IMR-90 (cell line): ENCODE measurements at regions not wholly inside any gene's neighbourhood (a gene's known extent, or its start where the extent isn't known, plus 50 kb on each side); places are given as distances from the start of the nearest gene placed in this dataset.

Experiments used
- ATAC-seq: fragments of 200-7000 bp; cut with Tn5 transposase; 2 replicates; pipeline ENCODE4 v1.9.1; 2020; ENCODE audit warnings: low read depth, mild to moderate bottlenecking, moderate library complexity
- BruUV-seq: library from RNA; stranded (reverse); fragments of 400-500 nt; replicated peaks from 2 replicates; lab custom pipeline; 2021; lab: Mats Ljungman, UMichigan
- CTCF ChIA-PET: fragments of 300-600 bp; formaldehyde crosslinking; extraction: SDS; loops from one replicate; lab custom pipeline; 2021; ENCODE audit warnings: antibody characterized with exemption; lab: Yijun Ruan, JAX
- POLR2A ChIA-PET: fragments of 300-600 bp; sonication (Branson Sonifier 250); formaldehyde crosslinking; loops from one replicate; lab custom pipeline; 2022; ENCODE audit warnings: antibody characterized with exemption; ENCODE audit not compliant: unreplicated experiment; lab: Charles Lee
- DNase-seq: peaks from one replicate; pipeline ENCODE4 v3.0.0; 2013
- H2AFZ ChIP-seq: replicated peaks from 2 replicates; pipeline ENCODE3; 2013; ENCODE audit warnings: low read length, mild to moderate bottlenecking; ENCODE audit not compliant: poor library complexity
- H2AK5ac ChIP-seq: 2 replicates; pipeline ENCODE4 v1.6.1; 2013; ENCODE audit warnings: low read depth, low read length, inconsistent platforms
- H2AK9ac ChIP-seq: replicated peaks from 2 replicates; pipeline ENCODE3; 2013; ENCODE audit warnings: mild to moderate bottlenecking, low read depth, low read length, moderate library complexity; ENCODE audit not compliant: poor library complexity
- H2BK120ac ChIP-seq: 2 replicates; pipeline ENCODE4 v1.6.1; 2013; ENCODE audit warnings: low read depth, low read length, inconsistent platforms
- H2BK15ac ChIP-seq: 3 replicates; pipeline ENCODE4 v1.6.1; 2013; ENCODE audit warnings: low read depth, low read length, inconsistent platforms
- H2BK20ac ChIP-seq: 2 replicates; pipeline ENCODE4 v1.6.1; 2013; ENCODE audit warnings: low read depth, mild to moderate bottlenecking, inconsistent platforms, low read length, moderate library complexity
- H2BK5ac ChIP-seq: 2 replicates; pipeline ENCODE4 v1.6.1; 2013; ENCODE audit warnings: mild to moderate bottlenecking, low read depth, low read length, inconsistent platforms; ENCODE audit not compliant: poor library complexity, severe bottlenecking
- H3K14ac ChIP-seq: replicated peaks from 2 replicates; pipeline ENCODE4 v1.6.1; 2013; ENCODE audit warnings: low read depth, low read length, inconsistent platforms
- H3K18ac ChIP-seq: 2 replicates; pipeline ENCODE4 v1.6.1; 2013; ENCODE audit warnings: low read depth, low read length, control low read depth
- H3K23ac ChIP-seq: 2 replicates; pipeline ENCODE4 v1.6.1; 2013; ENCODE audit warnings: low read depth, low read length, inconsistent platforms
- H3K27ac ChIP-seq: 2 replicates; pipeline ENCODE4 v1.5.1; 2013; ENCODE audit warnings: mild to moderate bottlenecking, control low read depth, low read length; ENCODE audit not compliant: insufficient read depth
- H3K27me3 ChIP-seq: 2 replicates; pipeline ENCODE4 v1.6.1; 2013; ENCODE audit warnings: low read length; ENCODE audit not compliant: control insufficient read depth, insufficient read depth
- H3K36me3 ChIP-seq: 2 replicates; pipeline ENCODE4 v1.6.1; 2013; ENCODE audit warnings: low read length, mixed read lengths; ENCODE audit not compliant: control insufficient read depth, insufficient read depth
- H3K4ac ChIP-seq: 2 replicates; pipeline ENCODE4 v1.6.1; 2013; ENCODE audit warnings: low read depth, low read length, inconsistent platforms
- H3K4me1 ChIP-seq: 2 replicates; pipeline ENCODE4 v1.6.1; 2013; ENCODE audit warnings: low read length, mixed read lengths; ENCODE audit not compliant: control insufficient read depth, insufficient read depth
- H3K4me2 ChIP-seq: 2 replicates; pipeline ENCODE4 v1.6.1; 2013; ENCODE audit warnings: low read depth, mild to moderate bottlenecking, control low read depth, low read length, moderate library complexity
- H3K4me3 ChIP-seq: 2 replicates; pipeline ENCODE4 v1.5.1; 2013; ENCODE audit warnings: low read depth, mild to moderate bottlenecking, control low read depth, low read length, moderate library complexity; ENCODE audit not compliant: insufficient read depth
- H3K56ac ChIP-seq: 2 replicates; pipeline ENCODE4 v1.6.1; 2013; ENCODE audit warnings: low read length, inconsistent platforms; ENCODE audit not compliant: insufficient read depth; ENCODE audit errors: extremely low read depth
- H3K79me1 ChIP-seq, 2 experiments: 2 replicates each; pipeline ENCODE4 v1.6.1; 2013; ENCODE audit warnings: low read length in 2 of 2, inconsistent platforms in 1 of 2, low read depth in 1 of 2
- H3K9ac ChIP-seq: 2 replicates; pipeline ENCODE4 v1.6.1; 2013; ENCODE audit warnings: low read depth, low read length, control low read depth
- H3K9me1 ChIP-seq: 2 replicates; pipeline ENCODE4 v1.6.1; 2013; ENCODE audit warnings: low read length, inconsistent platforms; ENCODE audit not compliant: insufficient read depth
- H3K9me3 ChIP-seq: 2 replicates; pipeline ENCODE4 v1.6.1; 2013; ENCODE audit warnings: low read length; ENCODE audit not compliant: control insufficient read depth, insufficient read depth
- H4K20me1 ChIP-seq: 2 replicates; pipeline ENCODE4 v1.6.1; 2013; ENCODE audit warnings: low read length, inconsistent platforms; ENCODE audit not compliant: insufficient read depth
- H4K5ac ChIP-seq: 2 replicates; pipeline ENCODE4 v1.6.1; 2013; ENCODE audit warnings: mild to moderate bottlenecking, low read depth, low read length, control low read depth
- H4K8ac ChIP-seq, 2 experiments: 2 replicates each; pipeline ENCODE4 v1.6.1; 2013; ENCODE audit warnings: low read depth in 2 of 2, low read length in 2 of 2, control low read depth in 1 of 2, inconsistent platforms in 1 of 2
- H4K91ac ChIP-seq: 2 replicates; pipeline ENCODE4 v1.6.1; 2013; ENCODE audit warnings: low read depth, low read length, inconsistent platforms; ENCODE audit not compliant: insufficient read depth
- CEBPB ChIP-seq: IDR thresholded peaks from 2 replicates; pipeline ENCODE4 v1.6.1; 2012; ENCODE audit warnings: low read depth, low read length, improper control_type of control experiment
- CHD1 ChIP-seq: IDR thresholded peaks from 2 replicates; pipeline ENCODE4 v1.6.1; 2012; ENCODE audit warnings: low read depth, low read length, improper control_type of control experiment
- FOS ChIP-seq: fragments of 150-350 bp; IDR thresholded peaks from 2 replicates; pipeline ENCODE4 v1.6.1; 2016; ENCODE audit warnings: low read depth, low read length
- MAZ ChIP-seq: IDR thresholded peaks from 2 replicates; pipeline ENCODE4 v1.6.1; 2012; ENCODE audit warnings: low read depth, mild to moderate bottlenecking, low read length, improper control_type of control experiment, moderate library complexity, borderline replicate concordance
- MXI1 ChIP-seq: IDR thresholded peaks from 2 replicates; pipeline ENCODE4 v1.6.1; 2012; ENCODE audit warnings: low read depth, mild to moderate bottlenecking, low read length, moderate library complexity, borderline replicate concordance
- NFE2L2 ChIP-seq: fragments of 150-350 bp; IDR thresholded peaks from 2 replicates; pipeline ENCODE4 v1.6.1; 2016; ENCODE audit warnings: low read depth, mild to moderate bottlenecking, low read length
- RCOR1 ChIP-seq: IDR thresholded peaks from 2 replicates; pipeline ENCODE4 v1.6.1; 2012; ENCODE audit warnings: mild to moderate bottlenecking, low read length, improper control_type of control experiment; ENCODE audit not compliant: insufficient replicate concordance
- RFX5 ChIP-seq: IDR thresholded peaks from 2 replicates; pipeline ENCODE4 v1.8.0; 2012; ENCODE audit warnings: low read depth, mild to moderate bottlenecking, low read length, moderate library complexity
- WGBS, 2 experiments: methylation state at CpG; one replicate each; pipeline versions ENCODE4 v1.1.5 to v1.1.7; 2013; ENCODE audit warnings: missing lambda C conversion rate in 2 of 2; ENCODE audit not compliant: insufficient read length in 1 of 2; ENCODE audit errors: extremely low coverage in 2 of 2; 5-methylcytosine and 5-hydroxymethylcytosine counted together
- dilution Hi-C: fragments of 300-500 bp; cut with HindIII; formaldehyde crosslinking; loops from one replicate; pipeline ENCODE4 v1.14.3; 2018; ENCODE audit warnings: low sequenced_read_pairs; ENCODE audit not compliant: unreplicated experiment
- in situ Hi-C: fragments of 300-500 bp; cut with MboI; formaldehyde crosslinking; loops from 3 replicates; pipeline ENCODE4 v1.14.3; 2019; ENCODE audit warnings: low sequenced_read_pairs, inconsistent platforms, mixed read lengths
- intact Hi-C: fragments of 100-400 bp; cut with micrococcal nuclease; formaldehyde crosslinking; loops from 2 replicates; pipeline ENCODE4 v1.10.0; 2022
- TF ChIP-seq, protein P1 (sequence below): fragments of 150-350 bp; IDR thresholded peaks from 2 replicates; pipeline ENCODE4 v1.6.1; 2017; ENCODE audit warnings: mild to moderate bottlenecking, antibody characterized with exemption, low read length, low read depth
- TF ChIP-seq, protein P2 (sequence below): fragments of 150-350 bp; IDR thresholded peaks from 2 replicates; pipeline ENCODE4 v1.6.1; 2016; ENCODE audit warnings: low read depth, mild to moderate bottlenecking, low read length, moderate library complexity, borderline replicate concordance

GRCh38 chr4:14387647-14388046 is 614.6 kb upstream of the CPEB2 start:
- no peak overlapping the region for H3K4ac ChIP-seq
- H3K56ac ChIP-seq: no peak overlapping the region
- dilution Hi-C loops (no loop called here), in situ Hi-C loops (no loop called here), intact Hi-C loops (no loop called here)
- no peak overlapping the region for H3K23ac ChIP-seq
- H3K9ac ChIP-seq: no peak overlapping the region
- H3K18ac ChIP-seq: no peak overlapping the region
- no peak for TF ChIP-seq RCOR1
- no peak for TF ChIP-seq MXI1
- TF ChIP-seq MAZ: no peak
- no peak for TF ChIP-seq NFE2L2
- TF ChIP-seq, protein P1, sequence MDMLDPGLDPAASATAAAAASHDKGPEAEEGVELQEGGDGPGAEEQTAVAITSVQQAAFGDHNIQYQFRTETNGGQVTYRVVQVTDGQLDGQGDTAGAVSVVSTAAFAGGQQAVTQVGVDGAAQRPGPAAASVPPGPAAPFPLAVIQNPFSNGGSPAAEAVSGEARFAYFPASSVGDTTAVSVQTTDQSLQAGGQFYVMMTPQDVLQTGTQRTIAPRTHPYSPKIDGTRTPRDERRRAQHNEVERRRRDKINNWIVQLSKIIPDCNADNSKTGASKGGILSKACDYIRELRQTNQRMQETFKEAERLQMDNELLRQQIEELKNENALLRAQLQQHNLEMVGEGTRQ: no peak
- no peak for TF ChIP-seq FOS
- no peak for TF ChIP-seq RFX5
- TF ChIP-seq CEBPB: no peak
- TF ChIP-seq, protein P2, sequence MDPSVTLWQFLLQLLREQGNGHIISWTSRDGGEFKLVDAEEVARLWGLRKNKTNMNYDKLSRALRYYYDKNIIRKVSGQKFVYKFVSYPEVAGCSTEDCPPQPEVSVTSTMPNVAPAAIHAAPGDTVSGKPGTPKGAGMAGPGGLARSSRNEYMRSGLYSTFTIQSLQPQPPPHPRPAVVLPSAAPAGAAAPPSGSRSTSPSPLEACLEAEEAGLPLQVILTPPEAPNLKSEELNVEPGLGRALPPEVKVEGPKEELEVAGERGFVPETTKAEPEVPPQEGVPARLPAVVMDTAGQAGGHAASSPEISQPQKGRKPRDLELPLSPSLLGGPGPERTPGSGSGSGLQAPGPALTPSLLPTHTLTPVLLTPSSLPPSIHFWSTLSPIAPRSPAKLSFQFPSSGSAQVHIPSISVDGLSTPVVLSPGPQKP: no peak
- no peak for TF ChIP-seq CHD1
- H2BK20ac ChIP-seq: no peak overlapping the region
- H2BK5ac ChIP-seq: no peak overlapping the region
- no peak overlapping the region for H3K14ac ChIP-seq
- H3K27me3 ChIP-seq: no peaks in the 10 kb centered on the region
- no peak overlapping the region for H2BK15ac ChIP-seq
- DNase-seq (no peak), ATAC-seq (no peak)
- H3K79me1 ChIP-seq: no peaks in the 10 kb centered on the region
- no peak overlapping the region for H2AK9ac ChIP-seq
- no peaks in the 10 kb centered on the region for H3K9me3 ChIP-seq
- no TSS peak for BruUV-seq
- H3K4me1 ChIP-seq: no peaks in the 10 kb centered on the region
- no peaks in the 10 kb centered on the region for H4K20me1 ChIP-seq
- no CpG with 5 or more reads among the region's 2 CpGs for WGBS, 2 experiments
- POLR2A ChIA-PET: no interaction called here
- H2AK5ac ChIP-seq: no peak overlapping the region
- no peak overlapping the region for H4K5ac ChIP-seq
- no peak overlapping the region for H3K27ac ChIP-seq
- H2AFZ ChIP-seq: no peak overlapping the region
- CTCF ChIA-PET: no interaction called here
- H4K8ac ChIP-seq: no peak overlapping the region
- no peak overlapping the region for H3K4me2 ChIP-seq
- H3K4me3 ChIP-seq: no peak overlapping the region
- H4K91ac ChIP-seq: no peak overlapping the region
- H2BK120ac ChIP-seq: no peak overlapping the region
- no peaks in the 10 kb centered on the region for H3K36me3 ChIP-seq
- H3K9me1 ChIP-seq: no peaks in the 10 kb centered on the region
